ENCODE measurements at regions not wholly inside any gene's neighbourhood (a gene's known extent, or its start where the extent isn't known, plus 50 kb on each side); places are given as distances from the start of the nearest gene placed in this dataset.

DNA sequence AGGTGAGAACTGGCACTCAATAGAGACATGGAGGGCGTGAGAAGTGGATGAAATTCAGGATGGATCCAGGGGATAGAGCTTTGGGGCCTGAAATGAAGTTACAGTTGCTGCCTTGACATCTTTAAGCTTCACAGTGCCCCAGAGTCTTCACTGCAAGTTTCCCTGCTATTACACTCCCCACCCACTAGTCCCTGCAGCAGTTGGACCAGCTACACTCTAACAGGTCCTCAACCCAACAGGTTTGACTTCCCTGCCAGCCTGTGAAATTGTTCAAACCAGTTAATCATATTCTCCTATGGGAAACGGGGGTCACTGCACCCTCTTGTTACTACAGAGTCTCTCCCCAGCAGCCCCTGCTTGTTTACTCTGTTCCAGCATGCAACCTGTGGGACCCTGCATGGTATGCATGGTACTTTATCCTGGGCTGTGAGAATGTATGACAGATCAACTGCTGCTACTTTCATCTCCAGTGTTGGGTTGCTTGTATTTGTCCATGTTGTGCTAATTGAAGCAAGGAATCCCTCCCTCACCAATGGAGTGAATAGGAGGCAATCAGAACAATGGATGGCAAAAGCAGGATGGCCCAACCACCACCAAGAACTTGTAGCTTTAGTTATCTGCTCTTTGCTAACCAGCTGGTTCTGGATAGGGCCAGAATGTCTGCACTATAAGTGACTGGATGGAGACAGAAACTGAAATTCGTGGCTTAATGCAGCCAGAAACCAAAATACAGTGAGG lies 314.2 kb downstream of the OLFM4 start:
- H3K27ac ChIP-seq = no peak overlapping the region
- no peak for DNase-seq (ENCODE audit: low read depth, low spot score)

DNA sequence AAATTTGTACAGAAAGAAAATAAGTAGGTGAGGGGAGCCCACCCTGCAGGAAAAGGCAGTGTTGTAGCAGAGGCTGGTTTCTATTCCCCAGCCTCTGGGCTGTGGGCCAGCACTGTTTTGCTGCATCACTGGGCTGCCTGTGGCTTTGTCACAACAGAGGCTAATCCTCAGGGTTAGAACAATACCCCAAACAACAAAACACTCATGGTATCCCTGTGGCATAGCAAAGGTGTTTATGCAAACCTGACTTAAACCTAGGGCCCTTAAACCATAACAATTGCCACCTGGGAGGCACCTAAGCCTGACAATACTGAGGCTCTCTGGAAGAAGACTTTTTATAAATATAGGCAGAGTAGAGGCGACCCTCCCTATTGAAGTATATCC lies 314.7 kb downstream of the OLFM4 start:
- DNase-seq (ENCODE audit: low read depth, low spot score) = no peak

DNA sequence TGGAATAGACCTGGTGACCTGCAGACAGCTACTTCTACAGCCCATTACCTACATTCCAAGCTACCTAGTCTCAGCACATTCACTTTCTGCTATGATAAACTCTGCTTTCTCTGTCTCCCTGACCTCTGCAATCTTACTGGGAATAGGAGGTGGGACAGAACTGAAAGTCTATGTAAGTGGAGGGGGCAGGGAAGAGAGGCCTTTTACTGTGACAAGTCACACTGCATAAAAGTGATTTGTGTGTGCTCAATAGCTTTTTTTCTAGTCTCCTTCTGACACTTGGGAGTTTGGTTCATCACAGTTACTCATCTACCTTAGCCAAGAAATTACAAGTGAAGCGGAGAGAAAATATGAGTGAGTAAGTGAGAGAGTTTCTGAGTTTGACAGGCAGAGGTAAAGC lies 322.4 kb downstream of the OLFM4 start:
- DNase-seq (ENCODE audit: low read depth, low spot score) = no peak
- H3K27ac ChIP-seq = no peak overlapping the region

More for the DNA sequence above, 314.7 kb downstream of the OLFM4 start:
- H3K27ac ChIP-seq = no peak overlapping the region

DNA sequence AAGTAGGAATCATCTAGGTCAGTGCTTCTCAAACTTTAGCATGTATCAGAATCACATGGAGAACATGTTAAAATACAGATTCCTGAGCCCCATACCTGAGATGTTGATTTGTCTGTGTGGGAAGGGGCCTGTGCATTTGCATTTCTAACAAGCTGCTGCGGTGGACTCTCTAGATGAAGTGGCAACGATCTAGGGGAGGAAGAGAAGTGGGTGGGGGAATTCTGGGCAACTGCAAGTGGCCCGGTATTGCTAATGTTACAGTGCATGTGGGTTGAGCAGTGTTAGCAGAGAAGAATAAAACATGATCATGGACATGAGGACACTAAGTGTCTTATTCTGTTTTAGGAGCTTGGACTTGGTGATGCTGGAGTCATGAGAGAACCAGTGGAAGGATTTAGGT lies 329.0 kb downstream of the OLFM4 start:
- DNase-seq (ENCODE audit: low read depth, low spot score) = no peak

DNA sequence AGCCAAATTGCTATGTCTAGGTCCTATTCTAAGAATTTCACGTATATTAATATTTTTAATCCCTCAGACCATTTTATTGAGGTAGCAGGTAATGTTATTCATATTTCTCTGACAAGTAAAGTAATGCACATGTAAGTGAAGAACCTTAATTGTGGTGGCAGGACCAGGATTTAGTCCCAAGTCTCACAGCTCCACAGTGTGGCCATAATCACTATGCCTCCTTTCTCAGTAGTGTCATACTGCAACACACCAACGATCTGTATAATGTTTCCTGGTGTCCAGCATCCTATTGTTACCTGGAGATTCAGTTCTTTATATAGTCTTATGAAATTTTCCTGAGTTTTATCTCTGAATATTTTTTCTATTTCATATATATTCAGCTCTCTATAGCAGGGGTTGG lies 340.3 kb downstream of the OLFM4 start:
- H3K27ac ChIP-seq = no peak overlapping the region
- DNase-seq (ENCODE audit: low read depth, low spot score) = no peak

More for the DNA sequence above, 329.0 kb downstream of the OLFM4 start:
- H3K27ac ChIP-seq = no peak overlapping the region

DNA sequence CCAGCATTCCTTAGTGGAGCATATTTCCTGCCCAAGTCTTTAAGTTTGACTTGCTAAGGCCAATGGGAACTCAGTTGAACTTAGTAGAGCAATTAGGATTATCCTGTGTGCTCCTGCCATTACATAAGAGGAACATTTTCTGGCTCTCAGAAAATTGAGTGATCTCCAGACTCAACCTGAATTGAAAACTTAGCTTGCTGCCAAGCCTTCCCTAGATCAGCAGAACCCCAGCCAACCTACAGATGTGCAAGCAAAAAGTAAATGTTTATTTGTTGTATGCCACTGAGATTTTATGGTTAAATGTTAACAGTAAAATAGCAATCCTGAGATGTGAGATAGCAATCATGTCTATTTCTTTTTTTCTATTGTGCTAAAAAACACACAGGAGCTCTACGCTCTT lies 350.9 kb downstream of the OLFM4 start:
- no peak for DNase-seq (ENCODE audit: low read depth, low spot score)
- H3K27ac ChIP-seq = no peak overlapping the region

DNA sequence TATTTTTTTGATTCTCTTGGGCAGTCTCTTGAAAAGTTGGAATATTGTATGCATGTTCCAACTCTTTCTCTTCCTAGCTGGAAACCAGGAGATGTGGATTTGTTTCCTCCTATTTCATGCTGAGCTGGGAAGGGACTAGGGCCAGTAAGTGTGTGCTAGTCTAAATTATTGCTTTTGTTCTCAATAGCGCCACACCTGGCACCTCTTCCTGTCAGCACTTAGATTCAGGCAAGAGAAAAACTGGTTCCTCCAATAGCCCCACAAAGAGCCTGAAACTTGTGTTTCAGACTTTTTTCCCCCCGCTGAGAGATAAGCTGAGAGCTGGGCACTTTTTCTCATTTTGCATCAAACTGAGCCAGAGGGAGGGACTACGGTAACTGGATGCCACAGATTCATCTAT lies 353.4 kb downstream of the OLFM4 start:
- no peak overlapping the region for H3K27ac ChIP-seq
- DNase-seq (ENCODE audit: low read depth, low spot score) = no peak

DNA sequence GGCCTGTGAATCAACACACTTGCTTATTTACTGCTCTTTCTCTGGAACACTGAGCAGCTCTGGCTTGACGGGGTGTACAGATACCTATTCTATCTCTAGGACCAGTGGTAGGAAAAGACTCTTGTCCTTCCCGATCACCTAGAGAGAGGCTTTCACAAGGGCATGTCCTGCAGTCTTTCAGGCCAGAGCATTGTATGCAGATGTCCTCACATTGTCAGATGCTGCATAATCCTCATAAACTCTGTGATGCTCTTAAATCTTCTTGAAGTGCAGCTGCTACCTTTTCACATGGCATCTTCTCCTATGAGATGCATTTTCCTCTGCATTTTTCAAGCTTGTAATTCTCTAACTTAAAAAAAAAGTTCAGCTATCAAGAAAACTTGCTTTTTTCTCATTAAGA lies 369.4 kb downstream of the OLFM4 start:
- DNase-seq (ENCODE audit: low read depth, low spot score) = no peak
- no peak overlapping the region for H3K27ac ChIP-seq

DNA sequence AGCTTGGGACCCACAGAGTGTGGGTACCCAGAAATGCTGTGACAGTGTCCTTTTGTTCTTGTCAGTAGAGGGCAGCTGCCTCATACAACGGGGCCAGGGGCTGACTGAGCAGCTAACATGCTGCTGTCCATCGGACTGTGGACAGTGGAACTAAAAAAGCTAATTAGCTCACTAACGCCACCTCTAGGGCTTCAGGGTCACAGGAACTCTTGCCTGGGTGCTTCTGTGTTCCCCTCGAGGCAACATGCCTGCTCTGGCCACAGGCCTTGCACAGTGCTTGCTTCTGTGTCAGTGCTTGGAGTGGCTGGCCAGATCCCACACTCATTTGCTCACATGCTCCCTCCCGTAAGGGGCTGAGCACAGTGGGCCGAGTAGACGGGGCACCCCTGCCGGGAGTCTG lies 377.0 kb downstream of the OLFM4 start:
- DNase-seq (ENCODE audit: low read depth, low spot score) = no peak
- no peak overlapping the region for H3K27ac ChIP-seq

DNA sequence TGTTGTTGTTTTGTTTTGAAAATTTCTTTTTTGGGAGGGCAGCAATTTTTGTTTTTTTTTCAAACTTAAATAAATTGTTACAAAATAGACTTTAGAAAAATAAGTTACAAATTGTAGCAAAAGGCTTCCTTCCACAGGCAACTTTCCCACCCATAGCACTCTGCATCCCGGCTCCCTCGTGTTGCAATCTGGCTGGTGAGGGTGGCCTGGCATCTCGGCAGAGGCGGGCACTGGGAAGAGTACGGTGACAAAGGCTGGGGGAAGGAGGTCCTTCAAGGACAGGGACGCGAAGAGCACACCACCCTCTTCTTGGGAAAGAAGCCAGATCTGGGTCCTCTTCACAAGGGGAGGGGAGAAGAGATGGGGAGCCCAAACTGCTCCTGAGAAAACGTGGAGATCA lies 379.7 kb downstream of the OLFM4 start:
- H3K27ac ChIP-seq = no peak overlapping the region
- no peak for DNase-seq (ENCODE audit: low read depth, low spot score)

DNA sequence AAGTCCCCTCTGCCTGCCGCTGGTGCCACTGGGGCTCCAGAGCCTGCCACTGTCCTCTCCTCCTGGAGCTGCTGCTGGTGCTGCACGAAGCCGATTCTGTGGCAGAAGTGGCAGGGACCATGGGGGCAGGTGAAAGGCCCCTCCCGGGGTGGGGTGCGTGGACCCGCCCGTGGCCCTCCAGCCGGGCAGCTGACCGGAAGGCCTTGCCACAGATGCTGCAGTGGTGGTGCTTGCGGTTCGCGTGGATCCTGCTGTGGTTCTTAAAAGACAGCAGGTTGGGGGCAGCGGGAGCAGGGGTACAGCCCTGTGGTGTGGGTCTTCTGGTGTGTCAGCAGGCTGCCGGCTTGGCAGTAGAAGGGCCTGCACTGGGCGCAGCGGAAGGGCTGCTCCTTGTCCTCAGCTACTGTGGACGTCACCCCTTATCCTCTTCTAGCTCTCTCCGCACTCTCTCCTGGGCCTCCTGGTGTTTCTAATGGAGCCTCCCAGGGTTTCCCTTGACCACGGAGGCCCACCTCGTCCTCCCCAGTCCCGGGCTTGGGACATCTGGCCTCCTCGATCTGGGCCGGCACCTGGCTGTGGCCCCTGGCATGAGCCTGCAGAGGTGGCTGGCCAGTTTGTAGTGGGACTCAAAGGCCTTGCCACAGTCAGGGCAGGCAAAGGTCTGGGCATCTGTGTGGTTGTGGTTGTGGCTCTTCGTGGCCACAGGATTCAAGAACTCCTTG lies 380.4 kb downstream of the OLFM4 start:
- DNase-seq (ENCODE audit: low read depth, low spot score) = no peak
- no peak overlapping the region for H3K27ac ChIP-seq

DNA sequence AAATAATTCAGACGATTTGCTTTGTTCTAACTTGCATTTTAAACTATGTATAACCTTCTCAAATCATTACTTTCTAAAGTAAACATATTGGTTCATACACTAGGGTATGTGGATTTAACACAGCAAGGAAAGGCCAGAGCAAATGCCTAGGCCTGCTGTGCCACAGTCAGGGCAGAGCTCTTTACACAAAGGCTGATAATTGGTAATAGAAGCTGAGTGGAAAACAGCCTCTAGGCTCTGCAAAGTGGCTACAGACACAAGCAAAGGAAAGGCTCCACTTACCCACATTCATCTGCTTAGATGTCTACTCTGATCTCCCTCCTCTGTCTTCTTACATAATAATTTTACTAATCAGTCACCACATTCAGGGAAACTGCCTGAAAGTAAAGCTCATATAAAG lies 382.9 kb downstream of the OLFM4 start:
- H3K27ac ChIP-seq = no peak overlapping the region
- DNase-seq (ENCODE audit: low read depth, low spot score) = no peak

DNA sequence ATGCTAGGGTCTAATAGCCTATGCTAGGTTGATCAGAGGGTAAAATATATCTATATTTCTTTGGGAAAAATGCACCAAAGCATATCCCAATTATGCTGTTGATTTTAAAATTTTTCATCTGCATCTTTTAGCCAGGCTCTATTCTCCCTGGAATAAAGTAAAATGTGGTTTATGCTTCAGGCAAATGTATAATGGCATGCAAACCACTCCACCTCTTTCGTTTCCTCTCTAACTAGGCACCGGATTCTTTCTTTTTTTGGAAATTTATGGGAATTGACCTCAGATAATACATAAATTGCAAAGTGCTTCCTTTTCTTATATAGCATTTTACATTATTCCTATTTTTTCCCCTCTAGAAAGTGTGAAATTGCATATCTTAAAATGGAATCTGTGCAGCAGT lies 386.5 kb downstream of the OLFM4 start:
- DNase-seq (ENCODE audit: low read depth, low spot score) = no peak
- no peak overlapping the region for H3K27ac ChIP-seq

DNA sequence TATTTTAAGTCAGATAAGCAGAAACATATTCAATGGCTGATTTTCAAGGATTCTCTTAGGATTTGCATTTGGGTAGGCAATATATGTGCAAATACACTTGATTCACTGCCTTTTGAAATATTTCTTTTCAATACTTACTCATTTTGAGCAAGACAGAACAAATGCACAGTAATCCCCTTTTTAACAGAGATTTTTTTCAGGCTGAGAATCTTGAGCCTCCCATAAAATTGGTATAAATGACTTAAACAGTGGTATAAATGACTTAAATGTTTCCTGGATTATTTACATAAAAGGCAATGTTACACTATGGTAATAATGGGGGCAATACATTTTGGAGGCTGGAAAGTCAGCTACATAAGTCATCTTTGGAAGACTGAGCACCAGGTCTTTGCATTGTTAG lies 389.0 kb downstream of the OLFM4 start:
- no peak overlapping the region for H3K27ac ChIP-seq
- DNase-seq (ENCODE audit: low read depth, low spot score) = no peak

DNA sequence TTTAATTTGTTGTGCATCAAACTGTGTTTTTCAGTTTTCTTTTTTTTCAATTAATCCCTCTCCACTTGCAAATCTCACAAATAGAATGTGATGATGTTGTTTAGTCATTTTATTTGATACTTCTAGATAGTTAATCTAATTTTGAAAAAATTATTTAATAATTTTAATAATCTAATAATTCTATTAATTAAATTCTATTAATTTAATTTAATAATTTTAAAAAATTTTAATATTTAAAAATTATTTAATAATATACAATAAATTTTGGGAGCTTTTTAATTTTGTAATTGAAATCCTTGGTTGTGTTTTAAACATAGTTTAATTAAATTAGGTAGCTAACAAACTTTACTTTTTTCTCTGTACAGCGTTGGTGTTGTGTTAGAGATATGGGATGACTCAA lies 393.8 kb downstream of the OLFM4 start:
- no peak for DNase-seq (ENCODE audit: low read depth, low spot score)

DNA sequence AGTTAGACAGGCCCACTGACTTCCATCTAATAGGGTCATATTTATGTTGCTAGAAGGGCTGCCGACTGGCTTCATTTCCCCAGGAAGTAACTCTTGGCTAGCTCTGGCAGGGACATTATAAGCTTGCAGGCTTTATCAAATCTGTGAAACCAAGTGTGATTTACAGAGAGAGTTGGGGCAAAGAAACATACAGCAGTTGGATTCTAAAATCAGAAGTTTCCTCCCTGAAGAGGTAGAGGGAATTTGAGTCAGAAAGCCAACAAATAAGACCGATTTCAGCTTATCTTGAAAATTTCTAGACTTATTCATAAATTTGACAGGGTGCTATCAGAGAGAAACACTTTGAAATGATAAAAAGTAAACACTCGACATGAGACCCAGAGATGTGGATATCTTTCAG lies 407.8 kb downstream of the OLFM4 start:
- no peak for DNase-seq (ENCODE audit: low read depth, low spot score)
- H3K27ac ChIP-seq = no peak overlapping the region

More for the DNA sequence above, 393.8 kb downstream of the OLFM4 start:
- no peak overlapping the region for H3K27ac ChIP-seq

DNA sequence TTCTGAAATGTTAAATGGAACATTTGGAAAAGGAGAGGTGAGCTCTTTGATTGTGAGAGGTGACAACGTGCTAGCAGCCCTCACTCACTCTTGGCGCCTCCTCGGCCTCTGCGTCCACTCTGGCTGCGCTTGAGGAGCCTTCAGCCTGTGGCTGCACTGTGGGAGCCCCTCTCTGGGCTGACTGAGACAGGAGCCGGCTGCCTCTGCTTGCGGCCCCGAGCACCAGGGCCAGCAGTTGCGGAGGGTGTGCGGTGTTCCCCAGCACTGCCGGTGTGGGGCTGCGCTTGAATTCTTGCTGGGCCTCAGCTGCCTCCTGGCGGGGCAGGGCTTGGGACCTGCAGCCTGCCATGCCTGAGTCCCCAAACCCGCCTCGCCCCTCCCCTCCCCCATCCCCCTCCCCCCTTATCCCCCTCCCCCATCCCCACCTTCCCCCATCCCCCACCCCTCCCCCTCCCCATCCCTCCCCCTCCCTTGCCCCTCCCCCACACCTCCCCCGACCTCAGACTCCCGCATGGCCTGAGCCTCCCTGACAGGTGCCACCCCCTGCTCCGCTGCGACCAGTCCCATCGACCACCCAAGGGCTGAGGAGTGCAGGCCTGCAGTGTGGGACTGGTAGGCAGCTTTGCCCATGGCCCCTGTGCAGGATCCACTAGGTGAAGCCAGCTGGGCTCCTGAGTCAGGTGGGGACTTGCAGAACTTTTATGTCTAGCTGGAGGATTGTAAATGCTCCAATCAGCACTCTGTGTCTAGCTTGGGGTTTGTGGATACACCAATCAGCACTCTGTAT lies 411.0 kb downstream of the OLFM4 start:
- no peak overlapping the region for H3K27ac ChIP-seq

DNA sequence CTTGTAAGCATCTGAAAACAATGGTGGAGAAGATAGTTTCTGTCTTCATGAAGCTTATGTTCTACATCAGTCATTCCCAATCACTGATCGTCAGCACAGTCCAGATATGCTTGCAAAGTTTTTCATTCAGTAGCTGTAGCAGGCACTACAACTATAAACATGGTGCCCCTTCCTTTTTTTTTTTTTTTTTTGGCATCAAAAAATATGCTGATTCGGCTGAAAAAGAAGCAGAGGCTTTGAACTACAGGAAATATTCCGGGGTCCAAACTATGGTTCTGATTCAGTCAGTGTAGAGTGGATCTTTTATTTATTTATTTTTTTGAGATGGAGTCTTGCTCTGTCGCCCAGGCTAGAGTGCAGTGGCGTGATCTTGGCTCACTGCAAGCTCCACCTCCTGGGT lies 414.4 kb downstream of the OLFM4 start:
- no peak for DNase-seq (ENCODE audit: low read depth, low spot score)

More for the DNA sequence above, 411.0 kb downstream of the OLFM4 start:
- DNase-seq (ENCODE audit: low read depth, low spot score) = no peak

DNA sequence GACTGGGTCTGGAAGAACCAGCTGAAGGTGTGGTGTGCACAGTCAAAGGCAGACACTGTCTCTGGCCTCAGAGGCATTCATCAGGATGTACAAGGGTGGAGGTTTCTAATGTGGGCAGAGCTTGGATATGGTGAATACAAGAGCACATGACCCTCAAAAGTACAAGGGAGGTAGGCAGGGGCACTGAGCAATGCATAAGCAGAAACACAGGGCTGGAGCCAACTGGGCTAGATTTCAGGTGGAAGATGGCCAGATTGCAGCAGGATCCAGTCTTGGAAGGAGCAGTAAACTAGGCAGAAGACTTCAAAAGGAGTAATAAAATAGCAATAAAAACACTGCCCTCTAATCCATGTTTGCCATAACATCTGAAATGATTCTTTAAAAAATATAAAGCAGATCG lies 417.1 kb downstream of the OLFM4 start:
- no peak for DNase-seq (ENCODE audit: low read depth, low spot score)
- no peak overlapping the region for H3K27ac ChIP-seq

More for the DNA sequence above, 414.4 kb downstream of the OLFM4 start:
- H3K27ac ChIP-seq = no peak overlapping the region

DNA sequence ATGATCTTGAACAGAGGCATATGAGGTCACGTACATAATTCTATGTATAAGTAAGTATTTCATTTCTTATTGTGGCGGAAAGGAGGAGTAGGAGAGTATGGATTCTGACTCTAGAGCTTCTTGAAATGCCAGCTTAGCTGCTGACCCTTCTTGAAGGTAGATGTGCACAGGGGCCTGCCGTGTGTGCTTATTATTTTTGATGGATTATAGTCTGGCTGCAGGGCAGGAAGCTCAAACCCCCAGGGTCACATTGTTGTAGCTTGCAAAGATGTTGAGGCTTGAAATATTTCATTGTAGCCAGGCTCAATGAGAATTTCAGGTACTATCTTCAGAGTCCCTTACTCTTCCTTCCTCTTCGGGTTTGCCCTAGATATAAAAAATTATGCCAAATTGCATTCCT lies 418.8 kb downstream of the OLFM4 start:
- no peak overlapping the region for H3K27ac ChIP-seq
- no peak for DNase-seq (ENCODE audit: low read depth, low spot score)

DNA sequence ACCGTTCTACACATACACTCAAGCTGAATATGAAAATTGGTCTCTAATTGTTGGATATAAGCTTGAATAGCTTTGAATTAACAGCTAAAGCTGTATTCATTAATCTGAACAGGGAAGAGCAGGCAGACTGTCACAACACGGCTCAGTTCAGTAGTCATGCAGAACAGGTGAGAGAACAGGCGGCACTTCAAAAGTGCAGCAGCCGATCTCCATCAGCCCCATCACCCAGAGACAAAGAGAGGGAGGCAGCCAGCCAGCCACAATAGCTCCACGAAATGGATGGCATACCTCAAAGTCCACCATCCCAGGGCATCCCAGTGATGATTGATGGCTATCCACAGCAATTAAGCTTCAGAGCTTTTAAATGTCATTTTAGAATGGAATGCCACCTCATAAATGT lies 419.2 kb downstream of the OLFM4 start:
- no peak for DNase-seq (ENCODE audit: low read depth, low spot score)
- H3K27ac ChIP-seq = no peak overlapping the region

All from epithelial cell of prostate (primary cell).